ENCODE measurements at regions not wholly inside any gene's neighbourhood (a gene's known extent, or its start where the extent isn't known, plus 50 kb on each side); places are given as distances from the start of the nearest gene placed in this dataset.

- no peak overlapping the region for H3K9ac ChIP-seq (ENCODE audit: low read length in 5 of 5)
- no peaks in the 10 kb centered on the region for H3K36me3 ChIP-seq (ENCODE audit: control insufficient read depth in 5 of 5, insufficient read depth in 5 of 5, low read length in 5 of 5)
- no peak overlapping the region for H3K27ac ChIP-seq (ENCODE audit: low read depth, low read length)
These were observed 109.5 kb upstream of the GHITM start for GRCh38 chr10:84029840-84030239.

GRCh38 chr10:84038035-84038434, 101.3 kb upstream of the GHITM start:
- H3K36me3 ChIP-seq (ENCODE audit: control insufficient read depth in 5 of 5, insufficient read depth in 5 of 5, low read length in 5 of 5): no peaks in the 10 kb centered on the region
- H3K27me3 ChIP-seq (ENCODE audit: control insufficient read depth in 5 of 5, insufficient read depth in 4 of 5, low read length in 5 of 5): peaks cover 0 to 2% (median 0%) of the 10 kb centered on the region in 5 donors
- H3K4me1 ChIP-seq (ENCODE audit: control insufficient read depth in 5 of 5, insufficient read depth in 5 of 5, low read length in 5 of 5): no peaks in the 10 kb centered on the region
- H3K27ac ChIP-seq (ENCODE audit: low read depth, low read length): no peak overlapping the region
- no peak overlapping the region for H3K9ac ChIP-seq (ENCODE audit: low read length in 5 of 5)
- H3K9me3 ChIP-seq (ENCODE audit: control insufficient read depth in 5 of 5, low read length in 5 of 5): no peaks in the 10 kb centered on the region
- no peak overlapping the region for H3K4me3 ChIP-seq (ENCODE audit: low read depth in 1 of 5, low read length in 5 of 5)

More at GRCh38 chr10:84029840-84030239, 109.5 kb upstream of the GHITM start:
- no peaks in the 10 kb centered on the region for H3K4me1 ChIP-seq (ENCODE audit: control insufficient read depth in 5 of 5, insufficient read depth in 5 of 5, low read length in 5 of 5)
- peaks cover 0 to 1% (median 0%) of the 10 kb centered on the region in 5 donors for H3K9me3 ChIP-seq (ENCODE audit: control insufficient read depth in 5 of 5, low read length in 5 of 5)
- no peaks in the 10 kb centered on the region for H3K27me3 ChIP-seq (ENCODE audit: control insufficient read depth in 5 of 5, insufficient read depth in 4 of 5, low read length in 5 of 5)
- H3K4me3 ChIP-seq (ENCODE audit: low read depth in 1 of 5, low read length in 5 of 5): no peak overlapping the region

- Histone ChIP-seq H3K27ac (ENCODE audit: low read depth, low read length) (no peak overlapping the region), H3K27me3 (ENCODE audit: control insufficient read depth in 5 of 5, insufficient read depth in 4 of 5, low read length in 5 of 5) (peaks cover 0 to 2% (median 0%) of the 10 kb centered on the region in 5 donors), H3K9me3 (ENCODE audit: control insufficient read depth in 5 of 5, low read length in 5 of 5) (no peaks in the 10 kb centered on the region), H3K4me3 (ENCODE audit: low read depth in 1 of 5, low read length in 5 of 5) (no peak overlapping the region), H3K9ac (ENCODE audit: low read length in 5 of 5) (no peak overlapping the region), H3K36me3 (ENCODE audit: control insufficient read depth in 5 of 5, insufficient read depth in 5 of 5, low read length in 5 of 5) (no peaks in the 10 kb centered on the region), H3K4me1 (ENCODE audit: control insufficient read depth in 5 of 5, insufficient read depth in 5 of 5, low read length in 5 of 5) (no peaks in the 10 kb centered on the region)
These were observed 99.4 kb upstream of the GHITM start for GRCh38 chr10:84039957-84040356.

- Histone ChIP-seq H3K4me1 (ENCODE audit: control insufficient read depth in 5 of 5, insufficient read depth in 5 of 5, low read length in 5 of 5) (no peaks in the 10 kb centered on the region), H3K36me3 (ENCODE audit: control insufficient read depth in 5 of 5, insufficient read depth in 5 of 5, low read length in 5 of 5) (no peaks in the 10 kb centered on the region), H3K9me3 (ENCODE audit: control insufficient read depth in 5 of 5, low read length in 5 of 5) (peaks cover 0 to 6% (median 5%) of the 10 kb centered on the region in 5 donors), H3K27me3 (ENCODE audit: control insufficient read depth in 5 of 5, insufficient read depth in 4 of 5, low read length in 5 of 5) (no peaks in the 10 kb centered on the region), H3K9ac (ENCODE audit: low read length in 5 of 5) (no peak overlapping the region), H3K4me3 (ENCODE audit: low read depth in 1 of 5, low read length in 5 of 5) (no peak overlapping the region), H3K27ac (ENCODE audit: low read depth, low read length) (no peak overlapping the region)
These were observed 91.9 kb upstream of the GHITM start for GRCh38 chr10:84047258-84048010.

DNA sequence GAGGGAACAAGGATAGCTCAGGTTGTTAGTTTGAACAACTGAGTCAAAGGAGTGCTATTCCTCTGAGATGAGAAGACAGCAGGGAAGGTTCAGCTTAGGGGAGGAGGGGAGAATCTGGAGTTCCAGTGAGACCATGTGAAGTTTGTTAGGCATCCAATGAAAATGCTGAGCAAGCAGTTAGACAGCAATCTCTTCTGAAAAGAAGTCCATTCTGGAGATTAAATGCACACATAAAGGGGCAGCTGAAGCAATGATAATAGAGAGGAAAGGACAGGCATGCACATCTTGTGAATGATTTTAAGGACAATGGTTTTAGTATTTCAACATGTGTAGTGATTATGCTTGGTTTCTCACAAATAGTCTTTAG, 89.7 kb upstream of the GHITM start:
- Histone ChIP-seq H3K4me1 (ENCODE audit: control insufficient read depth in 5 of 5, insufficient read depth in 5 of 5, low read length in 5 of 5) (no peaks in the 10 kb centered on the region), H3K9me3 (ENCODE audit: control insufficient read depth in 5 of 5, low read length in 5 of 5) (peaks cover 0 to 6% (median 5%) of the 10 kb centered on the region in 5 donors), H3K27ac (ENCODE audit: low read depth, low read length) (no peak overlapping the region), H3K4me3 (ENCODE audit: low read depth in 1 of 5, low read length in 5 of 5) (no peak overlapping the region), H3K9ac (ENCODE audit: low read length in 5 of 5) (no peak overlapping the region), H3K36me3 (ENCODE audit: control insufficient read depth in 5 of 5, insufficient read depth in 5 of 5, low read length in 5 of 5) (no peaks in the 10 kb centered on the region), H3K27me3 (ENCODE audit: control insufficient read depth in 5 of 5, insufficient read depth in 4 of 5, low read length in 5 of 5) (no peaks in the 10 kb centered on the region)

- no peaks in the 10 kb centered on the region for H3K27me3 ChIP-seq (ENCODE audit: control insufficient read depth in 5 of 5, insufficient read depth in 4 of 5, low read length in 5 of 5)
- H3K9me3 ChIP-seq (ENCODE audit: control insufficient read depth in 5 of 5, low read length in 5 of 5): peaks cover 0 to 10% (median 5%) of the 10 kb centered on the region in 5 donors
- H3K9ac ChIP-seq (ENCODE audit: low read length in 5 of 5): no peak overlapping the region
- no peak overlapping the region for H3K4me3 ChIP-seq (ENCODE audit: low read depth in 1 of 5, low read length in 5 of 5)
- H3K36me3 ChIP-seq (ENCODE audit: control insufficient read depth in 5 of 5, insufficient read depth in 5 of 5, low read length in 5 of 5): no peaks in the 10 kb centered on the region
- H3K27ac ChIP-seq (ENCODE audit: low read depth, low read length): no peak overlapping the region
- no peaks in the 10 kb centered on the region for H3K4me1 ChIP-seq (ENCODE audit: control insufficient read depth in 5 of 5, insufficient read depth in 5 of 5, low read length in 5 of 5)
These were observed 85.7 kb upstream of the GHITM start for GRCh38 chr10:84053626-84054025.

DNA sequence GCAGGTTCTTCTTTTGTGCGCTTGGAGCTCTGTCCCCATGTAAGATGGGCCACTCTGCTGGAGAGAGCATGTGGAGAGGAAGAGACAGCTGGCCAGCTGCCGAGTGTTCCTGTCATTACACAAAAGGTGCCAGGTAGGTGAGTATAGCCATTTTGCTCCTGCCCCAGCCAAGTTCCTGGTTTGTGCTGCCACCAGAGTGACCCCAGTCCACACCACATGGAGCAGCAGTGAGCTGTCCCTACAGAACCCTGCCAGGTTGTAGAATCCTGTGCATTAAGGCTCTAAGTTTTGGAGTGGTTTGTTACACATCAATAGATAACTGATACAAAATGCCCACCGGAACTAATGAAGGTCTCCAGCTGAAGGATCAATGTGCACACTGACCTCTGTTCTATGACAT, 84.6 kb upstream of the GHITM start:
- no peak overlapping the region for H3K4me3 ChIP-seq (ENCODE audit: low read depth in 1 of 5, low read length in 5 of 5)
- H3K9me3 ChIP-seq (ENCODE audit: control insufficient read depth in 5 of 5, low read length in 5 of 5): peaks cover 0 to 6% (median under 1%) of the 10 kb centered on the region in 5 donors
- H3K4me1 ChIP-seq (ENCODE audit: control insufficient read depth in 5 of 5, insufficient read depth in 5 of 5, low read length in 5 of 5): no peaks in the 10 kb centered on the region
- H3K27me3 ChIP-seq (ENCODE audit: control insufficient read depth in 5 of 5, insufficient read depth in 4 of 5, low read length in 5 of 5): no peaks in the 10 kb centered on the region
- no peak overlapping the region for H3K9ac ChIP-seq (ENCODE audit: low read length in 5 of 5)
- H3K27ac ChIP-seq (ENCODE audit: low read depth, low read length): no peak overlapping the region
- H3K36me3 ChIP-seq (ENCODE audit: control insufficient read depth in 5 of 5, insufficient read depth in 5 of 5, low read length in 5 of 5): no peaks in the 10 kb centered on the region

DNA sequence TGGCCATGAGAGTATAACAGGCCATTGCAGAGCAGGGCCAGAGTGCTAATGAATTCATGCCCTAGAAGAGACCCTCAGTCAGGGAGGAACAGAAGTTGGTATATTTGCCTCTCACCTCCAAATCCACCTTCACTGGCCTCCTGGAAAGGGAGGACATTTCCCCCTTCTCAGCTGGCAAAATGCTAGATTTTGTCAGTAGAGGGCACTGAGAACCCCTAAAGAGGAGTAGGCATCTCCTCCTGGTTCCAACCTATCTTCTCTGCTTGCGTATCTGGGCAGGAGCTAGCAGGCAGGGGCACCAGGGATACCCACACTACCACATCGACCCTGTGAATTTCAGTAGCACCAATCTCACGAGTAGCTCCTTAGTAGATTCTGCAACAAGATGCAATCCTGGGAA, 79.8 kb upstream of the GHITM start:
- Histone ChIP-seq H3K27ac (ENCODE audit: low read depth, low read length) (no peak overlapping the region), H3K36me3 (ENCODE audit: control insufficient read depth in 5 of 5, insufficient read depth in 5 of 5, low read length in 5 of 5) (no peaks in the 10 kb centered on the region), H3K9me3 (ENCODE audit: control insufficient read depth in 5 of 5, low read length in 5 of 5) (peaks cover 0 to 4% (median 0%) of the 10 kb centered on the region in 5 donors), H3K4me1 (ENCODE audit: control insufficient read depth in 5 of 5, insufficient read depth in 5 of 5, low read length in 5 of 5) (peaks cover 0 to 14% (median 8%) of the 10 kb centered on the region in 5 donors), H3K4me3 (ENCODE audit: low read depth in 1 of 5, low read length in 5 of 5) (no peak overlapping the region), H3K9ac (ENCODE audit: low read length in 5 of 5) (no peak overlapping the region), H3K27me3 (ENCODE audit: control insufficient read depth in 5 of 5, insufficient read depth in 4 of 5, low read length in 5 of 5) (no peaks in the 10 kb centered on the region)

GRCh38 chr10:84063440-84063839, 75.9 kb upstream of the GHITM start:
- Histone ChIP-seq H3K4me1 (ENCODE audit: control insufficient read depth in 5 of 5, insufficient read depth in 5 of 5, low read length in 5 of 5) (peaks cover 0 to 14% (median 8%) of the 10 kb centered on the region in 5 donors), H3K4me3 (ENCODE audit: low read depth in 1 of 5, low read length in 5 of 5) (no peak overlapping the region), H3K27me3 (ENCODE audit: control insufficient read depth in 5 of 5, insufficient read depth in 4 of 5, low read length in 5 of 5) (no peaks in the 10 kb centered on the region), H3K36me3 (ENCODE audit: control insufficient read depth in 5 of 5, insufficient read depth in 5 of 5, low read length in 5 of 5) (no peaks in the 10 kb centered on the region), H3K27ac (ENCODE audit: low read depth, low read length) (no peak overlapping the region), H3K9me3 (ENCODE audit: control insufficient read depth in 5 of 5, low read length in 5 of 5) (no peaks in the 10 kb centered on the region), H3K9ac (ENCODE audit: low read length in 5 of 5) (no peak overlapping the region)

- H3K9me3 ChIP-seq (ENCODE audit: control insufficient read depth in 5 of 5, low read length in 5 of 5): no peaks in the 10 kb centered on the region
- no peak overlapping the region for H3K9ac ChIP-seq (ENCODE audit: low read length in 5 of 5)
- H3K36me3 ChIP-seq (ENCODE audit: control insufficient read depth in 5 of 5, insufficient read depth in 5 of 5, low read length in 5 of 5): no peaks in the 10 kb centered on the region
- no peaks in the 10 kb centered on the region for H3K27me3 ChIP-seq (ENCODE audit: control insufficient read depth in 5 of 5, insufficient read depth in 4 of 5, low read length in 5 of 5)
- no peak overlapping the region for H3K27ac ChIP-seq (ENCODE audit: low read depth, low read length)
- no peak overlapping the region for H3K4me3 ChIP-seq (ENCODE audit: low read depth in 1 of 5, low read length in 5 of 5)
- peaks cover 0 to 14% (median 8%) of the 10 kb centered on the region in 5 donors for H3K4me1 ChIP-seq (ENCODE audit: control insufficient read depth in 5 of 5, insufficient read depth in 5 of 5, low read length in 5 of 5)
These were observed 73.3 kb upstream of the GHITM start for GRCh38 chr10:84065804-84066601.

Measured in subcutaneous abdominal adipose tissue (tissue), 5 donors.